Right kidney (tissue), 1 donor: ENCODE measurements at regions not wholly inside any gene's neighbourhood (a gene's known extent, or its start where the extent isn't known, plus 50 kb on each side); places are given as distances from the start of the nearest gene placed in this dataset.
A peak's percentile ranks its signal among the peaks of the same experiment; 100 is the strongest.
"Not testable (repeated sequence)": the region's sequence is repeated elsewhere in the genome, so short reads cannot be mapped to it uniquely, and the experiment has no call there.

Source experiments
- DNase-seq: peaks from one replicate; pipeline ENCODE4 v3.0.0-alpha.2; 2016

GRCh38 chr2:7146151-7146550 lies 228.9 kb downstream of the RNF144A start:
- no peak for DNase-seq

- no peak for DNase-seq
These were observed 237.4 kb downstream of the RNF144A start for GRCh38 chr2:7154656-7155055.

GRCh38 chr2:7161501-7161900 lies 244.3 kb downstream of the RNF144A start:
- DNase-seq: no peak

- no peak for DNase-seq
These were observed 248.5 kb downstream of the RNF144A start for GRCh38 chr2:7165736-7166135.

GRCh38 chr2:7167801-7168411 lies 250.7 kb downstream of the RNF144A start:
- no peak for DNase-seq

GRCh38 chr2:7169593-7169992 lies 252.4 kb downstream of the RNF144A start:
- DNase-seq: no peak

GRCh38 chr2:7178996-7179395 lies 261.8 kb downstream of the RNF144A start:
- DNase-seq: not testable (repeated sequence)

- DNase-seq: no peak
These were observed 263.6 kb downstream of the RNF144A start for GRCh38 chr2:7180638-7181370.

GRCh38 chr2:7182525-7182924 lies 265.3 kb downstream of the RNF144A start:
- no peak for DNase-seq

GRCh38 chr2:7189106-7189505 lies 271.9 kb downstream of the RNF144A start:
- DNase-seq: no peak

GRCh38 chr2:7190587-7191324 lies 273.5 kb downstream of the RNF144A start:
- DNase-seq: no peak

- DNase-seq: peak; percentile 15
These were observed 274.7 kb downstream of the RNF144A start for GRCh38 chr2:7191932-7192331.

GRCh38 chr2:7193457-7193856 lies 276.2 kb downstream of the RNF144A start:
- DNase-seq: no peak

GRCh38 chr2:7194950-7195349 lies 277.7 kb downstream of the RNF144A start:
- DNase-seq: no peak

- no peak for DNase-seq
These were observed 279.7 kb downstream of the RNF144A start for GRCh38 chr2:7196883-7197282.

GRCh38 chr2:7201851-7202250 lies 284.6 kb downstream of the RNF144A start:
- DNase-seq: no peak

GRCh38 chr2:7203056-7203467 lies 285.9 kb downstream of the RNF144A start:
- peak; percentile 31 for DNase-seq

- DNase-seq: no peak
These were observed 288.1 kb downstream of the RNF144A start for GRCh38 chr2:7205151-7205830.

- DNase-seq: no peak
These were observed 289.0 kb downstream of the RNF144A start for GRCh38 chr2:7206111-7206810.

- no peak for DNase-seq
These were observed 290.4 kb downstream of the RNF144A start for GRCh38 chr2:7207631-7208030.

- no peak for DNase-seq
These were observed 292.7 kb downstream of the RNF144A start for GRCh38 chr2:7209757-7210555.
